CD4-positive, alpha-beta T cell (primary cell): ENCODE measurements at regions not wholly inside any gene's neighbourhood (a gene's known extent, or its start where the extent isn't known, plus 50 kb on each side); places are given as distances from the start of the nearest gene placed in this dataset.

Source experiments
- ATAC-seq: fragments of 200-7000 bp; cut with Tn5 transposase; one replicate; pipeline ENCODE4 v1.10.0; 2022; ENCODE audit warnings: mild to moderate bottlenecking; ENCODE audit not compliant: poor library complexity
- CTCF ChIA-PET: fragments of 350-600 bp; sonication (Branson Sonifier 250); formaldehyde crosslinking; loops from one replicate; lab custom pipeline; 2021; ENCODE audit warnings: antibody characterized with exemption, inconsistent platforms; lab: Charles Lee
- POLR2A ChIA-PET: fragments of 350-600 bp; sonication (Branson Sonifier 250); formaldehyde crosslinking; loops from one replicate; lab custom pipeline; 2021; ENCODE audit warnings: antibody characterized with exemption, inconsistent platforms; lab: Charles Lee
- DNase-seq, 14 experiments: peaks; one replicate each; pipeline ENCODE4 v3.0.0-alpha.2; 2013 to 2020; ENCODE audit warnings: mixed read lengths in 2 of 14
- H3K27ac ChIP-seq, 2 donors: one replicate each; pipeline versions ENCODE4 v1.5.1 to v1.7.0; 2013; ENCODE audit warnings: low read length in 2 of 2, low read depth in 1 of 2, mild to moderate bottlenecking in 1 of 2
- H3K27me3 ChIP-seq, 2 experiments: 1 replicate in 1 of 2; 2 replicates in 1 of 2; pipeline versions ENCODE4 v1.6.1 to v1.7.0; 2013; ENCODE audit warnings: low read length in 2 of 2, control low read depth in 1 of 2, mild to moderate bottlenecking in 1 of 2, moderate library complexity in 1 of 2; ENCODE audit not compliant: insufficient read depth in 2 of 2, control insufficient read depth in 1 of 2
- H3K36me3 ChIP-seq: one replicate; pipeline ENCODE4 v1.6.1; 2013; ENCODE audit warnings: low read length, control low read depth; ENCODE audit not compliant: insufficient read depth
- H3K4me1 ChIP-seq: one replicate; pipeline ENCODE4 v1.6.1; 2013; ENCODE audit warnings: low read length, control low read depth; ENCODE audit not compliant: insufficient read depth
- H3K4me3 ChIP-seq: one replicate; pipeline ENCODE4 v1.5.1; 2013; ENCODE audit warnings: mild to moderate bottlenecking, low read length, moderate library complexity
- H3K9me3 ChIP-seq, 2 experiments: 1 replicate in 1 of 2; 2 replicates in 1 of 2; pipeline versions ENCODE4 v1.6.1 to v1.7.0; 2013; ENCODE audit warnings: low read length in 2 of 2, mild to moderate bottlenecking in 2 of 2, control low read depth in 1 of 2, moderate library complexity in 1 of 2; ENCODE audit not compliant: control insufficient read depth in 1 of 2, insufficient read depth in 1 of 2
- H3K27ac Mint-ChIP-seq: one replicate; pipeline ENCODE4 v1.8.0; 2020; ENCODE audit warnings: mixed read lengths
- H3K27me3 Mint-ChIP-seq: one replicate; pipeline ENCODE4 v1.8.0; 2021; ENCODE audit warnings: mixed read lengths
- H3K36me3 Mint-ChIP-seq: one replicate; pipeline ENCODE4 v1.8.0; 2021; ENCODE audit warnings: low read depth, mixed read lengths
- H3K4me1 Mint-ChIP-seq: one replicate; pipeline ENCODE4 v1.8.0; 2021; ENCODE audit warnings: low read depth, mixed read lengths
- H3K4me3 Mint-ChIP-seq: one replicate; pipeline ENCODE4 v1.8.0; 2020; ENCODE audit warnings: mild to moderate bottlenecking, mixed read lengths
- H3K9me3 Mint-ChIP-seq: one replicate; pipeline ENCODE4 v1.8.0; 2020; ENCODE audit warnings: mixed read lengths
- intact Hi-C, 2 experiments: fragments of 100-400 bp; cut with DNase I in 1 of 2; cut with micrococcal nuclease in 1 of 2; formaldehyde crosslinking; loops; one replicate each; pipeline versions ENCODE4 v1.15.1 to v1.9.0; 2023 to 2025; cut with DNase I, micrococcal nuclease
- TF ChIP-seq, protein P1 (sequence below): fragments of 200-600 bp; IDR thresholded peaks from one replicate; pipeline ENCODE4 v1.8.0; 2022; ENCODE audit warnings: antibody characterized with exemption, mild to moderate bottlenecking

DNA sequence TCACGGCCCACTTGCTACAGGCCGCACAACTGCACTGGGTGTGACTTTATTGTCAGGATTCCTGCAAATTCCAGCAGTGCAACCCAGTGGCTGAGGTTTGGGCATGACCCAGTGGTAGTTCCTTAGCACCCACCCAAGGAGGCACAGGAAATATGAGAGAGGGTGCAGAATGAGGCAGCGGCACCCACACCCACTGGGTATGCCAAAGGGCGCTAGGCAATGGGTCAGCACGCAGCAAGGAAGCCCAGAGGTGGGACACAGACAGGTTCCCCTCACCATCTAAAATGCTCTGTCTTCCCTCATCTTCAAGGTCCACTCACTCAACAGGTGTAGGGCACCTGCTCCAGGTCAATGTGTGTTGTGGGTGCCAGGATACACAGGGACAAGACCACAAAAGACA lies 357.8 kb upstream of the MKI67 start:
- Histone ChIP-seq H3K9me3 (peaks cover 0 to 40% of the 10 kb centered on the region in 2 experiments), H3K27me3 (no peaks in the 10 kb centered on the region), H3K27ac (no peak overlapping the region), H3K4me1 (no peaks in the 10 kb centered on the region), H3K4me3 (no peak overlapping the region), H3K36me3 (no peaks in the 10 kb centered on the region)
- DNase-seq (no peak), ATAC-seq (no peak)
- Mint-ChIP-seq H3K4me1 (no peaks in the 10 kb centered on the region), H3K4me3 (no peak overlapping the region), H3K27me3 (no peaks in the 10 kb centered on the region), H3K36me3 (no peaks in the 10 kb centered on the region), H3K9me3 (no peaks in the 10 kb centered on the region), H3K27ac (no peak overlapping the region)
- intact Hi-C loops: no loop called here
- ChIA-PET CTCF (no interaction called here), POLR2A (no interaction called here)
- TF ChIP-seq, protein P1, sequence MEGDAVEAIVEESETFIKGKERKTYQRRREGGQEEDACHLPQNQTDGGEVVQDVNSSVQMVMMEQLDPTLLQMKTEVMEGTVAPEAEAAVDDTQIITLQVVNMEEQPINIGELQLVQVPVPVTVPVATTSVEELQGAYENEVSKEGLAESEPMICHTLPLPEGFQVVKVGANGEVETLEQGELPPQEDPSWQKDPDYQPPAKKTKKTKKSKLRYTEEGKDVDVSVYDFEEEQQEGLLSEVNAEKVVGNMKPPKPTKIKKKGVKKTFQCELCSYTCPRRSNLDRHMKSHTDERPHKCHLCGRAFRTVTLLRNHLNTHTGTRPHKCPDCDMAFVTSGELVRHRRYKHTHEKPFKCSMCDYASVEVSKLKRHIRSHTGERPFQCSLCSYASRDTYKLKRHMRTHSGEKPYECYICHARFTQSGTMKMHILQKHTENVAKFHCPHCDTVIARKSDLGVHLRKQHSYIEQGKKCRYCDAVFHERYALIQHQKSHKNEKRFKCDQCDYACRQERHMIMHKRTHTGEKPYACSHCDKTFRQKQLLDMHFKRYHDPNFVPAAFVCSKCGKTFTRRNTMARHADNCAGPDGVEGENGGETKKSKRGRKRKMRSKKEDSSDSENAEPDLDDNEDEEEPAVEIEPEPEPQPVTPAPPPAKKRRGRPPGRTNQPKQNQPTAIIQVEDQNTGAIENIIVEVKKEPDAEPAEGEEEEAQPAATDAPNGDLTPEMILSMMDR: no peak

DNA sequence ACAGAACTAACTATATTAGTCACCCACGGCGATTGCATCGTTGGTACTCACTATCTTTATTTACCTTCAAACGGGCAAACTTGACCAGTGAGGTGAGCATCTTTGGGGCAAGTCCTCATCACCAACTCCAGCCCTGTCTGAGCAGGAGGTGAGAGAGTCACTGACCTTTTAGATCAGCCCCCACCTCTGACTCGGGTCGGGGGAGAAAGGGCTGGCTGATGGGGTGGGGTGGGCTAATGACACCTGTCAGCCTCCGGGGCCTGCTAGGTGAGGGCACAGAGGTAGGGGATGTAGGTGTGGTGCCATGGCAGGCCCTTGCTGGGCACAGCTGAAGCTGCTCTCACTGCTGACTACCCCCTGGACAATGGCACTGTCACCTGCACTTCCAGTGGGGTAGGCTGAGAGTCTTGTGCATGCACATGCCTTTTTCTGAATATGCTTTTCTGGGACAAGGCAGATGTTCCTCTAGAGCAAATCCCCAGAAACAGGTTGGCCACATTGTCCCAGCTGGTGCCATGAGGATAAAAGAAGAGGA lies 359.5 kb upstream of the MKI67 start:
- Histone ChIP-seq H3K27ac (no peak overlapping the region), H3K4me3 (no peak overlapping the region), H3K4me1 (no peaks in the 10 kb centered on the region), H3K9me3 (peaks cover 0 to 39% of the 10 kb centered on the region in 2 experiments), H3K36me3 (no peaks in the 10 kb centered on the region), H3K27me3 (no peaks in the 10 kb centered on the region)
- H3K4me3 Mint-ChIP-seq: no peak overlapping the region
- intact Hi-C loops: no loop called here
- no peaks in the 10 kb centered on the region for H3K36me3 Mint-ChIP-seq
- no peaks in the 10 kb centered on the region for H3K27me3 Mint-ChIP-seq
- ChIA-PET CTCF (no interaction called here), POLR2A (no interaction called here)
- no peaks in the 10 kb centered on the region for H3K9me3 Mint-ChIP-seq
- DNase-seq (no peak), ATAC-seq (no peak)
- no peaks in the 10 kb centered on the region for H3K4me1 Mint-ChIP-seq
- H3K27ac Mint-ChIP-seq: no peak overlapping the region
- TF ChIP-seq, protein P1: no peak

GRCh38 chr10:128487517-128487916 lies 361.3 kb upstream of the MKI67 start:
- ATAC-seq (no peak), DNase-seq (no peak)
- Histone ChIP-seq H3K4me1 (no peaks in the 10 kb centered on the region), H3K9me3 (peaks cover 0 to 36% of the 10 kb centered on the region in 2 experiments), H3K27ac (no peak overlapping the region), H3K4me3 (no peak overlapping the region), H3K36me3 (no peaks in the 10 kb centered on the region), H3K27me3 (no peaks in the 10 kb centered on the region)
- Mint-ChIP-seq H3K27ac (no peak overlapping the region), H3K4me1 (no peaks in the 10 kb centered on the region), H3K27me3 (no peaks in the 10 kb centered on the region), H3K4me3 (no peak overlapping the region), H3K9me3 (no peaks in the 10 kb centered on the region), H3K36me3 (no peaks in the 10 kb centered on the region)
- ChIA-PET POLR2A (no interaction called here), CTCF (no interaction called here)
- intact Hi-C loops: no loop called here
- TF ChIP-seq, protein P1: no peak
